B cell (primary cell): ENCODE measurements at regions not wholly inside any gene's neighbourhood (a gene's known extent, or its start where the extent isn't known, plus 50 kb on each side); places are given as distances from the start of the nearest gene placed in this dataset.

Experiments used
- ATAC-seq: fragments of 200-7000 bp; cut with Tn5 transposase; one replicate; pipeline ENCODE4 v1.10.0; 2021; ENCODE audit warnings: low read depth, mild to moderate bottlenecking, moderate number of reproducible peaks, moderate library complexity
- CTCF ChIA-PET: fragments of 350-600 bp; sonication (Branson Sonifier 250); formaldehyde crosslinking; loops from one replicate; lab custom pipeline; 2021; ENCODE audit warnings: antibody characterized with exemption, inconsistent platforms; lab: Charles Lee
- POLR2A ChIA-PET: fragments of 350-600 bp; sonication (Branson Sonifier 250); formaldehyde crosslinking; loops from one replicate; lab custom pipeline; 2021; ENCODE audit warnings: antibody characterized with exemption; lab: Charles Lee
- DNase-seq: peaks from one replicate; pipeline ENCODE4 v3.0.0; 2013
- H2AFZ ChIP-seq: 2 replicates; pipeline ENCODE4 v1.6.1; 2012; ENCODE audit warnings: mild to moderate bottlenecking, low read depth, low read length; ENCODE audit not compliant: insufficient read depth, poor library complexity, severe bottlenecking
- H3K27ac ChIP-seq, 2 donors: 1 replicate in 1 of 2; 2 replicates in 1 of 2; pipeline ENCODE4 v1.5.1; 2012 to 2013; ENCODE audit warnings: low read length in 2 of 2, mild to moderate bottlenecking in 2 of 2, moderate library complexity in 1 of 2
- H3K27me3 ChIP-seq, 4 experiments: fragments of 200-600 bp in 1 of 4; sonication (generic) in 1 of 4; replicated peaks in 1 of 4; 1 replicate in 2 of 4; 2 replicates in 2 of 4; pipeline versions ENCODE4 v1.6.1 to v1.7.0; 2013 to 2016; ENCODE audit warnings: low read length in 3 of 4, mild to moderate bottlenecking in 2 of 4, mixed read lengths in 1 of 4, moderate library complexity in 1 of 4; ENCODE audit not compliant: insufficient read depth in 4 of 4, control insufficient read depth in 3 of 4; ENCODE audit errors: control extremely low read depth in 1 of 4
- H3K36me3 ChIP-seq, 2 experiments: replicated peaks in 1 of 2; 1 replicate in 1 of 2; 2 replicates in 1 of 2; pipeline versions ENCODE4 v1.6.1 to v1.7.1; 2013; ENCODE audit warnings: low read length in 1 of 2; ENCODE audit not compliant: insufficient read depth in 2 of 2, control insufficient read depth in 1 of 2; ENCODE audit errors: control extremely low read depth in 1 of 2, extremely low read depth in 1 of 2
- H3K4me1 ChIP-seq, 2 donors: fragments of 200-600 bp in 1 of 2; sonication (generic) in 1 of 2; 1 replicate in 1 of 2; 2 replicates in 1 of 2; pipeline versions ENCODE4 v1.5.1 to v1.6.1; 2013 to 2017; ENCODE audit warnings: low read length in 2 of 2; ENCODE audit not compliant: control insufficient read depth in 2 of 2, insufficient read depth in 2 of 2
- H3K4me2 ChIP-seq: replicated peaks from 2 replicates; pipeline ENCODE3; 2012; ENCODE audit warnings: mild to moderate bottlenecking, low read depth, low read length; ENCODE audit not compliant: poor library complexity, severe bottlenecking
- H3K4me3 ChIP-seq, 5 experiments: fragments of 200-600 bp in 1 of 5; sonication (generic) in 1 of 5; 1 replicate in 3 of 5; 2 replicates in 2 of 5; pipeline versions ENCODE4 v1.5.1 to v1.7.0; 2011 to 2016; ENCODE audit warnings: low read length in 4 of 5, mild to moderate bottlenecking in 4 of 5, low read depth in 2 of 5, control low read depth in 1 of 5, moderate library complexity in 1 of 5; ENCODE audit not compliant: insufficient read depth in 1 of 5; ENCODE audit errors: control extremely low read depth in 1 of 5, extremely low read depth in 1 of 5
- H3K79me2 ChIP-seq: fragments of 200-600 bp; sonication (generic); one replicate; pipeline ENCODE4 v1.6.0; 2016; ENCODE audit warnings: low read length; ENCODE audit not compliant: control insufficient read depth, insufficient read depth
- H3K9ac ChIP-seq: fragments of 200-600 bp; sonication (generic); 2 replicates; pipeline ENCODE4 v1.6.1; 2017; ENCODE audit warnings: mild to moderate bottlenecking, low read length, moderate library complexity
- H3K9me3 ChIP-seq, 3 donors: one replicate each; pipeline versions ENCODE4 v1.6.1 to v1.7.1; 2013; ENCODE audit warnings: low read length in 2 of 3; ENCODE audit not compliant: control insufficient read depth in 2 of 3, insufficient read depth in 1 of 3; ENCODE audit errors: control extremely low read depth in 1 of 3
- H4K20me1 ChIP-seq: 2 replicates; pipeline ENCODE4 v1.6.0; 2012; ENCODE audit warnings: mild to moderate bottlenecking, low read length; ENCODE audit not compliant: insufficient read depth, control insufficient read depth, poor library complexity, severe bottlenecking
- H3K27ac Mint-ChIP-seq: one replicate; pipeline ENCODE4 v1.8.0; 2021; ENCODE audit warnings: mixed read lengths
- H3K27me3 Mint-ChIP-seq: one replicate; pipeline ENCODE4 v1.8.0; 2021; ENCODE audit warnings: mixed read lengths
- H3K4me1 Mint-ChIP-seq: one replicate; pipeline ENCODE4 v1.8.0; 2021; ENCODE audit warnings: mixed read lengths
- H3K4me3 Mint-ChIP-seq: one replicate; pipeline ENCODE4 v1.8.0; 2021; ENCODE audit warnings: mixed read lengths
- H3K9me3 Mint-ChIP-seq: one replicate; pipeline ENCODE4 v1.8.0; 2022; ENCODE audit warnings: mixed read lengths; ENCODE audit not compliant: insufficient read depth
- CTCF ChIP-seq: fragments of 200-600 bp; IDR thresholded peaks from one replicate; pipeline ENCODE4 v1.8.0; 2022; ENCODE audit warnings: antibody characterized with exemption, mild to moderate bottlenecking
- EZH2 ChIP-seq: IDR thresholded peaks from 2 replicates; pipeline ENCODE4 v1.6.1; 2012; ENCODE audit warnings: borderline replicate concordance, low read depth, mild to moderate bottlenecking, moderate library complexity, low read length; ENCODE audit not compliant: insufficient read depth, poor library complexity, severe bottlenecking
- WGBS: methylation state at CpG from one replicate; pipeline ENCODE4 v1.1.5; 2013; ENCODE audit warnings: missing lambda C conversion rate; ENCODE audit not compliant: insufficient coverage; 5-methylcytosine and 5-hydroxymethylcytosine counted together
- intact Hi-C: fragments of 100-400 bp; cut with micrococcal nuclease; formaldehyde crosslinking; loops from one replicate; pipeline ENCODE4 v1.10.0; 2022

DNA sequence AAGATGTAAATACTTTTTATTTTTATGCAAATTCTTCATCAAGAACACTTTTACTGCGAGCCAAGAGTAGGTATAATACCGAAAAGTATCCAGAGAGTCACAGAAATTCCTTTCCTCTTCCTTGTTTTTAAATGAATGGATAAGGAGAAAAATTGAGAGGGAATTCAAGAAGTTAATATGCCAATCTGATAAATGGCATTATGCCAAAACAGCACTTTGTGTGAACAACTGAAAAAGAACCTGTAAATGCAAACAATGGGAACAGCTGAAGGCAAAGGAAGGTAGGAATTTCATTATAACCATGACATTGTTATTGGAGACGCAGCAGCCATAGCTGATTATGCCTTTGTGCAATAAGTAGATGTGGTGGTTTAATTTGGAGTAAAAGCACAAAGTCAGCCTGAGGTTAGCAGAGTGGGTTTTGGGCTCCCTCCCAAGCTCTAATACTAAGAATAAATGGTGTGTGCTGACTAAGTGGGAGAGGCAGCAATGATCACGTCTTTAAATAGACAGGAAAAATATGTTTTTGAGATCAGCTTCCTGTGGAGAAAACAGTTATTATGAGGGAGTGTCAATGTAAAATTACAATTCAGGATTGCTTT, 209.8 kb upstream of the NDST4 start:
- H3K9ac ChIP-seq, result no peak overlapping the region
- no peak overlapping the region for H3K4me3 ChIP-seq
- H3K27me3 Mint-ChIP-seq, result no peaks in the 10 kb centered on the region
- DNase-seq, result no peak
- H3K4me2 ChIP-seq, result no peak overlapping the region
- H2AFZ ChIP-seq, result no peak overlapping the region
- H3K79me2 ChIP-seq, result no peaks in the 10 kb centered on the region
- no peaks in the 10 kb centered on the region for H4K20me1 ChIP-seq
- ChIA-PET POLR2A (no interaction called here), CTCF (no interaction called here)
- H3K4me1 Mint-ChIP-seq, result no peaks in the 10 kb centered on the region
- no peak overlapping the region for H3K4me3 Mint-ChIP-seq
- H3K4me1 ChIP-seq, result no peaks in the 10 kb centered on the region
- H3K36me3 ChIP-seq, result no peaks in the 10 kb centered on the region
- no peak for ATAC-seq
- no peaks in the 10 kb centered on the region for H3K9me3 ChIP-seq
- intact Hi-C loops, result no loop called here
- WGBS, result 20% methylated on average over 1 of the region's 4 CpGs
- no peaks in the 10 kb centered on the region for H3K9me3 Mint-ChIP-seq
- H3K27ac Mint-ChIP-seq, result no peak overlapping the region
- H3K27me3 ChIP-seq, result no peaks in the 10 kb centered on the region
- H3K27ac ChIP-seq, result no peak overlapping the region
- TF ChIP-seq EZH2 (no peak), CTCF (no peak)

DNA sequence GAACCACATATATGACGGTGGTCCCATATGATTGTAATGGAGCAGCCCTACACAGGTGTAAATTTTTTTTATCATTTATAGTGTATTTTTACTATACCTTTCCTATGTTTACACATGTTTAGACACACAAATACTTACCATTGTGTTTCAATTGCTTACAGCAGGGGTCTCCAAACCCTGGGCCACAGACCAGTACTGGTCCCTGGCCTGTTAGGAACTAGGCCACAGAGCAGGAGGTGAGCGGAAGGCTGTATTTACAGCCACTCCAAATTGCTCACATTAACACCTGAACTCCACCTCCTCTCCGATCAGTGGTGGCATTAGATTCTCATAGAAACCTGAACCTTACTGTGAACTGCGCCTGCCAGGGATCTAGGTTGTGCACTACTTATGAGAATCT, 201.8 kb upstream of the NDST4 start:
- Histone ChIP-seq H3K4me1 (no peaks in the 10 kb centered on the region), H3K36me3 (no peaks in the 10 kb centered on the region), H3K79me2 (no peaks in the 10 kb centered on the region), H4K20me1 (no peaks in the 10 kb centered on the region), H3K9me3 (no peaks in the 10 kb centered on the region), H2AFZ (no peak overlapping the region), H3K4me2 (no peak overlapping the region), H3K27me3 (no peaks in the 10 kb centered on the region), H3K27ac (no peak overlapping the region), H3K4me3 (no peak overlapping the region), H3K9ac (no peak overlapping the region)
- no peak for ATAC-seq
- DNase-seq, result no peak
- Mint-ChIP-seq H3K4me1 (no peaks in the 10 kb centered on the region), H3K27me3 (no peaks in the 10 kb centered on the region), H3K4me3 (no peak overlapping the region), H3K27ac (no peak overlapping the region), H3K9me3 (no peaks in the 10 kb centered on the region)
- TF ChIP-seq EZH2 (no peak), CTCF (no peak)
- intact Hi-C loops, result no loop called here
- ChIA-PET POLR2A (no interaction called here), CTCF (no interaction called here)
- WGBS, result 100% methylated on average over 3 of the region's 4 CpGs
